ENCODE measurements at regions not wholly inside any gene's neighbourhood (a gene's known extent, or its start where the extent isn't known, plus 50 kb on each side); places are given as distances from the start of the nearest gene placed in this dataset.

- TF ChIP-seq, protein P1, sequence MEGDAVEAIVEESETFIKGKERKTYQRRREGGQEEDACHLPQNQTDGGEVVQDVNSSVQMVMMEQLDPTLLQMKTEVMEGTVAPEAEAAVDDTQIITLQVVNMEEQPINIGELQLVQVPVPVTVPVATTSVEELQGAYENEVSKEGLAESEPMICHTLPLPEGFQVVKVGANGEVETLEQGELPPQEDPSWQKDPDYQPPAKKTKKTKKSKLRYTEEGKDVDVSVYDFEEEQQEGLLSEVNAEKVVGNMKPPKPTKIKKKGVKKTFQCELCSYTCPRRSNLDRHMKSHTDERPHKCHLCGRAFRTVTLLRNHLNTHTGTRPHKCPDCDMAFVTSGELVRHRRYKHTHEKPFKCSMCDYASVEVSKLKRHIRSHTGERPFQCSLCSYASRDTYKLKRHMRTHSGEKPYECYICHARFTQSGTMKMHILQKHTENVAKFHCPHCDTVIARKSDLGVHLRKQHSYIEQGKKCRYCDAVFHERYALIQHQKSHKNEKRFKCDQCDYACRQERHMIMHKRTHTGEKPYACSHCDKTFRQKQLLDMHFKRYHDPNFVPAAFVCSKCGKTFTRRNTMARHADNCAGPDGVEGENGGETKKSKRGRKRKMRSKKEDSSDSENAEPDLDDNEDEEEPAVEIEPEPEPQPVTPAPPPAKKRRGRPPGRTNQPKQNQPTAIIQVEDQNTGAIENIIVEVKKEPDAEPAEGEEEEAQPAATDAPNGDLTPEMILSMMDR (conservative IDR thresholded peaks at IDR 0.05): no peak
- TF ChIP-seq ZFX (IDR thresholded peaks at IDR 0.05): no peak
Observed at GRCh38 chr12:126860210-126860609, 1406.8 kb upstream of the TMEM132C start.
